GM23338 (cell line): ENCODE measurements at regions not wholly inside any gene's neighbourhood (a gene's known extent, or its start where the extent isn't known, plus 50 kb on each side); places are given as distances from the start of the nearest gene placed in this dataset.

Source experiments
- CTCF ChIP-seq, 2 experiments: fragments of 200-600 bp in 1 of 2; sonication (generic) in 1 of 2; conservative IDR thresholded peaks; 2 replicates each; pipeline versions ENCODE4 v1.5.1 to v1.6.1; 2016 to 2017; ENCODE audit warnings: antibody characterized with exemption in 2 of 2, low read depth in 2 of 2, mild to moderate bottlenecking in 2 of 2, moderate library complexity in 1 of 2
- EZH2 ChIP-seq: fragments of 200-600 bp; sonication (generic); IDR thresholded peaks from one replicate; pipeline ENCODE4 v1.8.0; 2017; ENCODE audit warnings: antibody characterized with exemption, mild to moderate bottlenecking, low read depth; ENCODE audit not compliant: unreplicated experiment
- EZH2phosphoT487 ChIP-seq: fragments of 200-600 bp; sonication (generic); IDR thresholded peaks from one replicate; pipeline ENCODE4 v1.8.1; 2018; ENCODE audit warnings: antibody characterized with exemption; ENCODE audit not compliant: unreplicated experiment
- JUNB ChIP-seq: IDR thresholded peaks from one replicate; pipeline ENCODE4 v1.6.1; 2016; ENCODE audit warnings: antibody characterized with exemption; ENCODE audit not compliant: unreplicated experiment
- NANOG ChIP-seq: IDR thresholded peaks from 2 replicates; pipeline ENCODE4 v1.6.1; 2016; ENCODE audit warnings: antibody characterized with exemption, borderline replicate concordance
- POLR2AphosphoS5 ChIP-seq: IDR thresholded peaks from 2 replicates; pipeline ENCODE4 v1.6.1; 2016; ENCODE audit warnings: antibody characterized with exemption, low read depth
- REST ChIP-seq: IDR thresholded peaks from one replicate; pipeline ENCODE4 v1.6.1; 2018; ENCODE audit warnings: antibody characterized with exemption; ENCODE audit not compliant: unreplicated experiment
- ZNF114 ChIP-seq: fragments of 250-450 bp; sonication (Bioruptor Pico); IDR thresholded peaks from 2 replicates; pipeline ENCODE4 v1.5.0; 2020; ENCODE audit warnings: mild to moderate bottlenecking, moderate library complexity
- ZNF331 ChIP-seq: fragments of 250-450 bp; sonication (Bioruptor Pico); IDR thresholded peaks from 2 replicates; pipeline ENCODE4 v1.5.0; 2020; ENCODE audit warnings: low read depth, mild to moderate bottlenecking, moderate library complexity

GRCh38 chr1:80158266-80158665 lies 1151.7 kb upstream of the ADGRL4 start:
- TF ChIP-seq CTCF (conservative IDR thresholded peaks at IDR 0.05; ENCODE audit: low read depth in 2 of 2), result no peak
- TF ChIP-seq EZH2, result no peak
- TF ChIP-seq JUNB, result no peak
- TF ChIP-seq EZH2phosphoT487, result no peak
- no peak for TF ChIP-seq POLR2AphosphoS5
- TF ChIP-seq REST, result no peak
- no peak for TF ChIP-seq ZNF114 (CRISPR knock-in tag)
- TF ChIP-seq ZNF331 (CRISPR knock-in tag), result no peak
- TF ChIP-seq NANOG, result no peak
